Epithelial cell of esophagus (primary cell): ENCODE measurements at regions not wholly inside any gene's neighbourhood (a gene's known extent, or its start where the extent isn't known, plus 50 kb on each side); places are given as distances from the start of the nearest gene placed in this dataset.

ENCODE experiments used
- DNase-seq: peaks from one replicate; pipeline ENCODE4 v3.0.0; 2010; ENCODE audit warnings: low read depth
- H3K4me3 ChIP-seq: 2 replicates; pipeline ENCODE4 v1.5.1; 2011; ENCODE audit warnings: mild to moderate bottlenecking, low read length, control low read depth
- CTCF ChIP-seq: IDR thresholded peaks from 2 replicates; pipeline ENCODE4 v1.5.1; 2011; ENCODE audit warnings: low read depth, mild to moderate bottlenecking, low read length, control low read depth, inconsistent platforms; ENCODE audit not compliant: insufficient read depth; ENCODE audit errors: missing control alignments

- no peak for TF ChIP-seq CTCF
- DNase-seq = no peak
- H3K4me3 ChIP-seq = no peak overlapping the region
Observed at GRCh38 chr16:54856871-54857270, 73.8 kb upstream of the IRX5 start.

GRCh38 chr16:54847609-54848008 is 83.1 kb upstream of the IRX5 start:
- TF ChIP-seq CTCF = no peak
- DNase-seq = no peak
- H3K4me3 ChIP-seq = no peak overlapping the region

GRCh38 chr16:54847207-54847606 is 83.5 kb upstream of the IRX5 start:
- no peak for TF ChIP-seq CTCF
- no peak overlapping the region for H3K4me3 ChIP-seq
- peak; percentile 100 for DNase-seq

- DNase-seq = peak; percentile 94
- peak; percentile 22 for TF ChIP-seq CTCF
- peak overlapping the region; percentile 7 for H3K4me3 ChIP-seq
Observed at GRCh38 chr16:54846766-54847165, 83.9 kb upstream of the IRX5 start.

- peak; percentile 74 for DNase-seq
- H3K4me3 ChIP-seq = no peak overlapping the region
- no peak for TF ChIP-seq CTCF
Observed at GRCh38 chr16:54843424-54843750, 87.3 kb upstream of the IRX5 start.

- DNase-seq = no peak
- no peak for TF ChIP-seq CTCF
- no peak overlapping the region for H3K4me3 ChIP-seq
Observed at GRCh38 chr16:54842743-54843423, 87.8 kb upstream of the IRX5 start.

GRCh38 chr16:54829691-54830090 is 101.0 kb upstream of the IRX5 start:
- no peak overlapping the region for H3K4me3 ChIP-seq
- DNase-seq = no peak
- no peak for TF ChIP-seq CTCF
